SH-SY5Y (cell line): ENCODE measurements at regions not wholly inside any gene's neighbourhood (a gene's known extent, or its start where the extent isn't known, plus 50 kb on each side); places are given as distances from the start of the nearest gene placed in this dataset.

Experiments
- GATA2 ChIP-seq: IDR thresholded peaks from 2 replicates; pipeline ENCODE4 v1.6.1; 2011; ENCODE audit warnings: mild to moderate bottlenecking, low read depth, low read length
- GATA3 ChIP-seq: IDR thresholded peaks from 2 replicates; pipeline ENCODE4 v1.6.1; 2011; ENCODE audit warnings: low read depth, mild to moderate bottlenecking, low read length, moderate library complexity

DNA sequence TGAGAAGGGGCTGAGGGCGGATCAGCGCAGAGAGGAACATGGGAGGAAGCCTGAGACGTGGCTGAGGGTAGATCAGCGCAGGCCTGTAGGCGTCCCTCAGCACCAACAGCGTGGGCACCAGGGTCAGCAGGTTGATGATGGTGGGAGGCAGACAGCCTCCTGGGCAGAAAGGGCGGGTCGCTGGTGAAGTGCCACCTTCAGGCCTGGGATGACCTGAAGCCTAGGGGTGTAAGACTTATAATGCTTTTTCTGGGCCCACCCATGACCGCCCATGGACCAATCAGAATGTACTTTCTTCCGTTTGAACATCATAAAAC is 462.1 kb downstream of the TBC1D32 start:
- TF ChIP-seq GATA2 (no peak), GATA3 (no peak)
